Fibroblast of lung (primary cell): ENCODE measurements at regions not wholly inside any gene's neighbourhood (a gene's known extent, or its start where the extent isn't known, plus 50 kb on each side); places are given as distances from the start of the nearest gene placed in this dataset.

ENCODE experiments used
- EZH2 ChIP-seq: IDR thresholded peaks from 2 replicates; pipeline ENCODE4 v1.5.1; 2012; ENCODE audit warnings: low read length, control low read depth, mild to moderate bottlenecking; ENCODE audit errors: missing control alignments
- TF ChIP-seq, protein P1 (sequence below), 2 donors: IDR thresholded peaks in 1 of 2; conservative IDR thresholded peaks in 1 of 2; 1 replicate in 1 of 2; 2 replicates in 1 of 2; pipeline ENCODE4 v1.5.1; 2011 to 2012; ENCODE audit warnings: low read length in 2 of 2, control low read depth in 1 of 2, inconsistent platforms in 1 of 2, low read depth in 1 of 2, mild to moderate bottlenecking in 1 of 2

DNA sequence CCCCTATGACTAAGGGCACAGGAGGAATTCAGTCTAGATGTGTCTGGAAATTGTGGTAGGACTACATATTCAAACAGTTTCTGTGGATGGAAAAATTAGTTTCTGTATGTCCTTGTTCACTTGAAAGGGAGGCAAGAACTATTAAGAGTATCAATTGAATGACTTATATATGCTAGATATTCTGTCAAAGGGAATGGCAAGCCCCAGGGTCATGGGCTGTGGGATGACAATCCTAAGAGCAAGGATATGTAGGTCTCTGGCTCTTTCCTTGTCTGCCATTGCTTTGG, 383.5 kb upstream of the B3GALT2 start:
- TF ChIP-seq, protein P1, sequence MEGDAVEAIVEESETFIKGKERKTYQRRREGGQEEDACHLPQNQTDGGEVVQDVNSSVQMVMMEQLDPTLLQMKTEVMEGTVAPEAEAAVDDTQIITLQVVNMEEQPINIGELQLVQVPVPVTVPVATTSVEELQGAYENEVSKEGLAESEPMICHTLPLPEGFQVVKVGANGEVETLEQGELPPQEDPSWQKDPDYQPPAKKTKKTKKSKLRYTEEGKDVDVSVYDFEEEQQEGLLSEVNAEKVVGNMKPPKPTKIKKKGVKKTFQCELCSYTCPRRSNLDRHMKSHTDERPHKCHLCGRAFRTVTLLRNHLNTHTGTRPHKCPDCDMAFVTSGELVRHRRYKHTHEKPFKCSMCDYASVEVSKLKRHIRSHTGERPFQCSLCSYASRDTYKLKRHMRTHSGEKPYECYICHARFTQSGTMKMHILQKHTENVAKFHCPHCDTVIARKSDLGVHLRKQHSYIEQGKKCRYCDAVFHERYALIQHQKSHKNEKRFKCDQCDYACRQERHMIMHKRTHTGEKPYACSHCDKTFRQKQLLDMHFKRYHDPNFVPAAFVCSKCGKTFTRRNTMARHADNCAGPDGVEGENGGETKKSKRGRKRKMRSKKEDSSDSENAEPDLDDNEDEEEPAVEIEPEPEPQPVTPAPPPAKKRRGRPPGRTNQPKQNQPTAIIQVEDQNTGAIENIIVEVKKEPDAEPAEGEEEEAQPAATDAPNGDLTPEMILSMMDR (conservative IDR thresholded peaks at IDR 0.05 in 1 of 2, IDR thresholded peaks at IDR 0.05 in 1 of 2; ENCODE audit: low read depth in 1 of 2, low read length in 2 of 2) = no peak
- no peak for TF ChIP-seq EZH2
